ENCODE measurements at regions not wholly inside any gene's neighbourhood (a gene's known extent, or its start where the extent isn't known, plus 50 kb on each side); places are given as distances from the start of the nearest gene placed in this dataset.

DNA sequence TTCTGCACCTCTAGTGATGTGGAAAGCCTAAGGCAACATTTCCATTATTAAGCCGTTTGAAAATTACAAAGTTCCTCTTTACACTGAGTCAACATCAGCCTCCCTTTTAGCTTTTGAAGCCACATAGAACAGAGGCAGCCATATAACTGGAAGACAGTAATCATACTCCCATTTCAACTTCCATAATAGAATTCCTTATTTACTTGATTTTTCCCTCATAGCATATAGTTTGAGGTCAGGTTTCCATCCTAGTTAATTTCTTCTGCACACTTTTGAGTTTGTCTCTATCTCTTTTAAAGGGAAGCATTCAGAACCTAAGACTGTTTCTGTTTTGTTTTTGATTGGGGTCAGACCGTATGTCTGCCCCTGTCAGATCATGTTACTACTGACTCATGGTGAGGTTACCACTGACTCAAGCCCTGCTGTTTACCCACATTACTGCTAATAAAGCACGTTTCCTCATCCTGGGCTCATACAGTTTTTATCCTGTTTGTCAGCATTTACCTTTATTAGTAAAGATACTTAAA is 161.0 kb downstream of the SLC38A4 start:
- peak; percentile 59 to 61 for ATAC-seq (ENCODE audit: low FRiP score in 2 of 2)

DNA sequence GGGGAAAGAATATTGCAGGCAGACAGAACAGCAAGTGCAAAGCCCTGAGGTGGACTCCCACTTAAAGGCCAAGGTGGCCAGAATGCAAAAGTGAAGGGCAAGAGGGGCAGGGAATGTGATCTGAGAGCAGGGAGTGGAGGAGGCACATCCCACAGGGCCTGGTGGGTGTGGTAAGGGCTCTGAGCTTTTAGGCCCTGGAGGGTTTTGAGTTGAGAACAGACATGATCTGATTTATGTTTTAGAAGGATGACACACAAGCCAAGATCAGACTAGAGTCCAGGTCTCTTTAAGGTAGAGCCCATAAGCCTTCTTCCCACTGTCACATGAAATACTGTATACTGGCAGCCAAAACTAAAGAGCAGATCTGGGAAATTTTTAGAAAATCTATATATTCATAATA is 162.5 kb downstream of the SLC38A4 start:
- Histone ChIP-seq H3K4me1 (peaks cover 19 to 28% (median 21%) of the 10 kb centered on the region in 4 donors), H3K27me3 (no peaks in the 10 kb centered on the region), H3K9me3 (no peaks in the 10 kb centered on the region), H3K36me3 (no peaks in the 10 kb centered on the region), H3K27ac (no peak overlapping the region), H3K4me3 (no peak overlapping the region)
- TF ChIP-seq EP300 (IDR thresholded peaks at IDR 0.05) (no peak), POLR2A (IDR thresholded peaks at IDR 0.05) (no peak), POLR2AphosphoS5 (IDR thresholded peaks at IDR 0.05) (no peak)
- TF ChIP-seq, protein P1, sequence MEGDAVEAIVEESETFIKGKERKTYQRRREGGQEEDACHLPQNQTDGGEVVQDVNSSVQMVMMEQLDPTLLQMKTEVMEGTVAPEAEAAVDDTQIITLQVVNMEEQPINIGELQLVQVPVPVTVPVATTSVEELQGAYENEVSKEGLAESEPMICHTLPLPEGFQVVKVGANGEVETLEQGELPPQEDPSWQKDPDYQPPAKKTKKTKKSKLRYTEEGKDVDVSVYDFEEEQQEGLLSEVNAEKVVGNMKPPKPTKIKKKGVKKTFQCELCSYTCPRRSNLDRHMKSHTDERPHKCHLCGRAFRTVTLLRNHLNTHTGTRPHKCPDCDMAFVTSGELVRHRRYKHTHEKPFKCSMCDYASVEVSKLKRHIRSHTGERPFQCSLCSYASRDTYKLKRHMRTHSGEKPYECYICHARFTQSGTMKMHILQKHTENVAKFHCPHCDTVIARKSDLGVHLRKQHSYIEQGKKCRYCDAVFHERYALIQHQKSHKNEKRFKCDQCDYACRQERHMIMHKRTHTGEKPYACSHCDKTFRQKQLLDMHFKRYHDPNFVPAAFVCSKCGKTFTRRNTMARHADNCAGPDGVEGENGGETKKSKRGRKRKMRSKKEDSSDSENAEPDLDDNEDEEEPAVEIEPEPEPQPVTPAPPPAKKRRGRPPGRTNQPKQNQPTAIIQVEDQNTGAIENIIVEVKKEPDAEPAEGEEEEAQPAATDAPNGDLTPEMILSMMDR (IDR thresholded peaks at IDR 0.05) = no peak
- no peak for ATAC-seq (ENCODE audit: low FRiP score in 2 of 2)
- no peak for DNase-seq

More for the DNA sequence above, 161.0 kb downstream of the SLC38A4 start:
- H3K4me3 ChIP-seq = no peak overlapping the region
- H3K4me1 ChIP-seq = peaks cover 14 to 19% (median 14%) of the 10 kb centered on the region in 4 donors
- peak in 1 of 2 donors; percentile 25 for DNase-seq
- H3K36me3 ChIP-seq = no peaks in the 10 kb centered on the region
- WGBS, 2 donors = 37 to 42% methylated on average over 3 of the region's 3 CpGs
- TF ChIP-seq, protein P1 (IDR thresholded peaks at IDR 0.05) = no peak
- peak in 1 of 4 donors; percentile 13 for TF ChIP-seq EP300 (IDR thresholded peaks at IDR 0.05)
- no peaks in the 10 kb centered on the region for H3K9me3 ChIP-seq
- no peak overlapping the region for H3K27ac ChIP-seq
- no peaks in the 10 kb centered on the region for H3K27me3 ChIP-seq

DNA sequence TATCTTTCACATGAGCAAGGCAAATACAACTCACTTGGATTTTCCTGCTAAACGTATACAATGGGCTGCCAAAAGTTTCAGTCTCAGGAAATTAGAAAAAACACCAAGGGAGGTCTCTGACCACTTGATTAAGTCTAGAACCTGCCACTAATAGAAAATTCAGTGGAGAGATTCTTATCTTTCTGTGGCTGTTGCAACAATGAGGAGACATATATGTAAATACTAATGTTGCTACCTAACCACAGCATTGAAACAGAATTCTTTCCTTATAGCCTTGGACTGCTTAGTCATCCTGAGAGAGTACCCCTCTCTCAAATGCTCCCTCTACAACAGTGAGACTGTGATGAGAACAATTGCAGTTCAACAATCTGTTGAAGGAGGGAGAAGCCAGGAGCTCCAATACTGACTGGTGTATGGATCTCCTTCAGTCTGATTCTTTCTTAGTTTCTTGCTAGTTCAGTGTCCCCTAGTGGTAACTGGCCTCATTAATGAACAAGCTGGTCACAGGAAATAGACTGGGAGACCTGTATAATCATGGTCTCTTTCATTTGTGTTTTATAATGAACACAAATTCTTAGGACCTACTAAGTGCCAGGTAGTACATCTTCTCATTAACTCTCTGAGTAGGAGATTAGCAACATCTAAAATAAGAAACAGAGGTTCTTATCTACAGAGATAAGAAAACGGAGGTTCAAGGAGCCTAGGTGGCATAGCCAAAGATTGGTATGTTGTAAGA is 164.5 kb downstream of the SLC38A4 start:
- H3K4me1 ChIP-seq = peaks cover 19 to 31% (median 21%) of the 10 kb centered on the region in 4 donors
- no peak overlapping the region for H3K4me3 ChIP-seq
- H3K36me3 ChIP-seq = no peaks in the 10 kb centered on the region
- peak overlapping the region; percentile 32 to 59 (median 51) for H3K27ac ChIP-seq
- TF ChIP-seq EP300 (IDR thresholded peaks at IDR 0.05) (no peak), POLR2AphosphoS5 (IDR thresholded peaks at IDR 0.05) (peak in 1 of 2 donors; percentile 29)
- TF ChIP-seq, protein P1 (IDR thresholded peaks at IDR 0.05) = peak; percentile 60 to 84 (median 76)
- DNase-seq (peak in 1 of 2 donors; percentile 22), ATAC-seq (ENCODE audit: low FRiP score in 2 of 2) (peak; percentile 84 to 90)
- no peaks in the 10 kb centered on the region for H3K27me3 ChIP-seq
- WGBS, 2 donors = 33 to 34% methylated on average over 2 of the region's 2 CpGs
- H3K9me3 ChIP-seq = no peaks in the 10 kb centered on the region

DNA sequence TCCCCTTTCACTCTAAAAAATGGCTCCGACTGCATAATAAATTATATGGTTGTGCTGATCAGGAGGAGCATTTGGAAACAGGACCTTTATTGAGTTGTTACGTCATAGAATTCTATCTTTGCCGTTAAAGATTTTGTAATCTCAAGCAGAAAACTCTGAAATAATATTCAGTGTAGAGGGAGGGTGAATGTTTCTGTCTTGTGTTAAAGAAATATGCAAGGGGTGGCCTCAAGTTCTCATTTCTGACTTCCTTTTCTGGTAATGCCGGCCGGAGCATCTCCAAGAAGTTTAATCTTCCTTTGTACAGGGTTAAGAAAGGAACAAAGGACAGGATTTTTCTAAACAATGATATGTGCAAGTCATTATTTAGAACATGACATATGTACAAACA is 165.1 kb downstream of the SLC38A4 start:
- DNase-seq = no peak
- Histone ChIP-seq H3K4me1 (peaks cover 19 to 31% (median 21%) of the 10 kb centered on the region in 4 donors), H3K9me3 (no peaks in the 10 kb centered on the region), H3K4me3 (no peak overlapping the region), H3K27me3 (no peaks in the 10 kb centered on the region), H3K27ac (peak overlapping the region; percentile 36 to 59 (median 51)), H3K36me3 (no peaks in the 10 kb centered on the region)
- ATAC-seq (ENCODE audit: low FRiP score in 2 of 2) = peak in 1 of 2 donors; percentile 63
- TF ChIP-seq POLR2AphosphoS5 (IDR thresholded peaks at IDR 0.05) (no peak), POLR2A (IDR thresholded peaks at IDR 0.05) (no peak), EP300 (IDR thresholded peaks at IDR 0.05) (no peak)
- TF ChIP-seq, protein P1 (IDR thresholded peaks at IDR 0.05) = no peak
- WGBS, 2 donors = 40 to 41% methylated on average over 5 of the region's 5 CpGs

Data from upper lobe of left lung (tissue), 6 donors.